ENCODE measurements at regions not wholly inside any gene's neighbourhood (a gene's known extent, or its start where the extent isn't known, plus 50 kb on each side); places are given as distances from the start of the nearest gene placed in this dataset.

DNA sequence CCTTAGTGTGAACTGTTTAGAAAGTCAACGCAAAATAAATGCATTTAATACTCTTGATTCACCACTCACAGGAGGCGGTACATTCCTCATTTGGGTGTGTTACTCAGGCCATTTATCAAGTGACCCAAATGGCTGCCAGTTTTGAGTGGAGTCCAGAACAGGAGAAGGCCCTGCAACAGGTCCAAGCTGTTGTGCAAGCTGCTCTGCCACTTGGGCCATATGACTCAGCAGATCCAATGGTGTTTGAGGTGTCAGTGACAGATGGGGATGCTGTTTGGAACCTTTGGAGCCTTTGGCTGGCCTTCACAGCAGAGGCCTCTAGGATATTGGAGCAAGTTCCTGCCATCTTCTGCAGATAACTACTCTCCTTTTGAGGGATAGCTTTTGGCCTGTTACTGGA is 609.2 kb downstream of the KCNT2 start:
- DNase-seq: no peak

DNA sequence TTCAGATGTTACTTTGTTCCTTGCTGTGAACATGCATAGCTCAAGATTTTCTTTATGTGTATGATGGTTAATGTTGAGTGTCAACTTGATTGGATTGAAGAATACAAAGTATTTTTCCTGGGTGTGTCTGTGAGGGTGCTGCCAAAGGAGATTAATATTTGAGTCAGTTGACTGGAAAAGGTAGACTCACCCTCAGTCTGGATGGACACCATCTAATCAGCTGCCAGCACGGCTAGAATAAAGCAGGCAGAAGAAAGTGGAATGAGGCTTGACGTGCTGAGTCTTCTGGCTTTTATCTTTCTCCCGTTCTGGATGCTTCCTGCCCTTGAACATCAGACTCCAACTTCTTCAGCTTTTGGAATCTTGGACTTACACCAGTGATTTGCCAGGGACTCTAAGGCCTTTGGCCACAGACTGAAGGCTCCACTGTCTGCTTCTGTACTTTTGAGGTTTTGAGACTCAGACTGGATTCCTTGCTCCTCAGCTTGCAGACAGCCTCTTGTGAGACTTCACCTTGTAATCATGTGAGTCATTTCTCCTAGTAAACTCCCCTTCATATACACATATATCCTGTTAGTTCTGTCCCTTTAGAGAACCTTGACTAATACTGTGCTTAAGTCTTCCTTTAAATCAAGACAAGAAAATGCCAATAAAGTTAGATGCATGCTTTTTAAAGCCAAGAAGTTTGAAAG is 626.6 kb downstream of the KCNT2 start:
- peak; percentile 60 for DNase-seq

DNA sequence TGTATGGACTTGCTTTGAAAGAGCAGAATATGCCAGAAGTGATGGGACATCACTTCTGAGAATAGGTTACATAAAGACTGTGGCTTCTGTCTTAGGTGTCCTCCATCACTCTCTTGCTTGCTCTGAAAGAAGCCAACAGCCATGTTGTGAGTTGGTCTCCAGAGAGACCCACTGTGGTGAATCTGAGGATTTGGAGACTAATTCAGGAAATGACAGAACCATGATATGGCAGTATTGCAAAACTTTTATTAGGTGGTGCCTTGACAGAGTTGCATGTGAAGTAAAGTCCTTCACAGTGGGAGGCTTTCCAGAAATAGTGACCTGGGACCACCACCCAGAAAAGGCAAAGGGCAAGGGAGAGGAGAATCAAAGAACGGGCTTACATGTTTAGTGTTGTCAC is 628.6 kb downstream of the KCNT2 start:
- peak; percentile 36 for DNase-seq

DNA sequence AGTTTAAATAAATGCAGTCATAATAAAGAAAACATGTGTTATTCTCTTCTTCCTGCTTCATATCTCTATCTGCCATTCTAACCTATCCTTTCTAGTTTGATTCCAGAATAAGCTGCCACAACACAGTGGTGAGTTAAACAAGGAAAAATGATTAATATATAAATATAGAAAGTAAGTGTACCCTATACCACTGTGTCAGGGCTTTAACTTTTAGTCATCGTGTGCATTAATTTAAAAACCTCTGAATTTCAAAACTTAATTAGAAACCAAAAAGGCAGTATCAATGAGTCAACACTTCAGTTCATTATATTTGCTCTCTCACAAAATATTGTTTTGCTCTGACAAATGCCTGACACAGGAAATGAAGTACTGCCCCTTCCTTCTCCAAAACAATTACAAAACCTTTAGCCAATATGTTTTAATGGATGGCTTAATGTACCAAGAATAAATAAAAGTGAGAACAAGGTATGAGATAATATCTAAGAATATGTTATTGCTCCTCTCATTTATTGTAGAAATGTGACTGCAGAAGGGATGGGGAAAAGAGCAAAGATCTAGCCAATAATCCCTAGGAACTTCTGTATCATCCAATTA is 634.8 kb downstream of the KCNT2 start:
- DNase-seq: no peak

DNA sequence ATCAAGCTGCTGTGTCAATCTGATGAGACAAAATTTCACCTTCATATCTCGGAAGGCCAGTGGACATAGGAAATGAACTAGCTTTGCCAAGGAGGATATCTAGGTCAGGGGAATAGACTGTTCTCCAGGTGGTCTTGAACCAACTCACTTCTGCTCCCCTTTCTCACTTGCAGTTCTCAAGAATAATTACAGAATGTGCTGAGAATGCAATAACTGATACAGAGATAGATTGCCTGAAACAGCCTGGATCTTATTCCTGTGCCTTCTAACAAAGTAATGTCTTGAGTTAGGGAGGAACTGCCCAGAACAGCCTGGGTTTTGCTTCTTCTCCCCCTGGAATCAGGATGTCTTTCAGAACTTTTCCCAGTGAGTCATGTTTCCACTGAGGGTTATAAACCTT is 636.7 kb downstream of the KCNT2 start:
- DNase-seq: peak; percentile 5

DNA sequence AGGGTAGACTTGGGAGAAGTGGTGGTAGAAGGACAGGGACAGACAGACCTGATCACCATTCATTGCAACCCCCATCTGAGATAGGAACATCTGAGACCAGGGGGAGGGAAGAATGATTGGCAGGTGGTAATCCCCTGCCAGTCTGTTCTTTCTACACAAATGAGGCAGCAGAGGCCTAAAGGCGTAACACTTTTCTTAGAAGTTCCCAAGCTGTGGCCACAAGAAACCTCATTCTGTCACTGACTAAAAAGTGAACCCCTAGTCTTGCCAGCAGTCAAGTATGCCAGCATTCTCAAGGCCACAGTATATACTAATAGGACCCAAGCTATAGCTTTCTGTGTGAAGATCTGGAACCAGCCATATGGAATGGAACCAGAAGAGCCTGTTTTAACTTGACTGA is 638.0 kb downstream of the KCNT2 start:
- DNase-seq: no peak

DNA sequence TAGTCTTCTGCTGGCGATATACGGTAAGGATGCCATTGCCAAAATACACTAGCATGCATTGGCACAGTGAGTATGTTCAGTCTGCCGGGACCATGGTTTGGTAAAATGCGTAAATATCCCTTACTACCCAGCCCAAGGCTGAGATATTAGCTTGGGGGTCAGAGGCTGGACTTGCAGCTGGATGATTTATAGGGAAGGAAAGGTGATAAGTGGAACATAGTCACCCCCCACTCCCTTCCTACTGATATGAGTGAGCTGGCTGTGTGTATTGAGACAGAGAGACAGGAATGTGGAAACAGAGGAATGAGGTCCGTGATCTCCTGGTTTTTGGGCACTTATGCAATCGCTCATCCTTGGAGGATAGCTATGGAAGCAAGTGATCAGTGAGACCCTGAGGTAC is 642.8 kb downstream of the KCNT2 start:
- no peak for DNase-seq

DNA sequence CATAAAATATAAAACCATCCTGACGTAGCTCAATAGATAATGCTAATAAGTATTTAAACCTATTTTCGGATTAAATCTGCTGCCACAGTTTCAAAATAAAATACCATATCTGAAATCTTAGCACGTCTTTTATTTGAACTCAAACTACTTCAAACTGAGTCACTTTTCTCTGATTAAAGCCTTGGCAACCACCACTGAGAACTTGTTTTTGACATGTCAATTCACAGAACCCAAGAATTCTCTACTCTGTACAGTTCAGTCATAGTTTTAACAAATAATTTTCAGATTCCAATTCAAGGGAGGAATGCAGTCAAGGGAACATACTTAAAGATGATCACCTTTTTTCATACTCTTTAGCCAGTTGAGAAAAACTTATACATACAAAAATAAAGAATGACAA is 643.2 kb downstream of the KCNT2 start:
- DNase-seq: no peak

DNA sequence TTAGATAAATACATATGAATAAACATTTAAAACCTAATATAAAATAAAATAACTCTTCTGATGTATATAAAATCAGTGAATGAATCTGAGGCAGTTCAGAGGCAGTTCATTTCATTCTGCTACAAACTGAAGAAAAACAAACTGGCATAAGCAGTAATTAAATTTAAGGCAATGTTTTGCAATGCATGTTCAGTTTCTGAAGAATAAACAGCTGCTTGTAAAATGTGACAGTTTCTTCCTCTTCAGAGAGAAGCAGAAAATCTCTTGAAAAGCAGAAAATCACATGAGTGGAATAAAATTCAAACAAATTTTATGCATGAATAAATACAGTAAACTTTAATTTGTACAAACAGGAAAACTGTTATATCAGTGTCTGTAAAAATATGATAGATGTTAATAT is 643.7 kb downstream of the KCNT2 start:
- DNase-seq: no peak

DNA sequence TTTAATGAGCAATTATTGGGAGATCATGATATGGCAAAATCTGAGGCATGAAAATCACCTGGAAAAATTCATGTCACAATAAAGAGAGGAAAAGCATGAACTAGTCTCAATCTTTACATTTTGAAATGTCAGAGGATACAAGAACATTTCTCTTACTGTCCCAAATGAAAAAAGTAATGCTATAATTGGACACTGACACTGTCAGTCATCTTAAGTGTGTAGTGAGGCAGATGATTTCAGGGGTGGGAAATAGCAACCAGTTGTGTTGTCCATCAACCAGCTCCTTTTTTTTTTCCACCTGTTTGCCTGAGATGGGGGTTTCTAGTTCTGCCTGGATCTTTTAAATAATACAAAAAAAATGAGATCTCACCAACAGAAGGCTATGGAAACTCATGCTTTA is 646.2 kb downstream of the KCNT2 start:
- no peak for DNase-seq

DNA sequence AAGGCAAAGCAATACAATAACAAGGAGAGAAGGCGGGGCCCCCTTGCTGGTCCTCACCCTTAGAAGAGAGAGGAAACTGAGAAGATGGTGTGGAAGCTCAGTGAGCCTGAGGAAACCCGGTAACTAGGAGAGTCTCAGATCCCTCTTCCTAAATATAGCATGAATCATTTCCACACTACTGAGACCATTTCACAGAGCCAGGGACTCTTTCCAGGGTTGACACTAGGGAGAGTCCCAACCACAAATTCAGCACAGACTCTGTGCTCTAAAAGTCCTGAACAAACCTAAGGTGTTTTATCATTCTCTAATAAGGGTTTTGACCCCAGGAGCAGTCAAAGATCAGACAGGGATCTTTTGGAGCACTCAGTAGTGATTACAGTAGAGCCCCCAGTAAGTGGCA is 647.7 kb downstream of the KCNT2 start:
- DNase-seq: no peak

DNA sequence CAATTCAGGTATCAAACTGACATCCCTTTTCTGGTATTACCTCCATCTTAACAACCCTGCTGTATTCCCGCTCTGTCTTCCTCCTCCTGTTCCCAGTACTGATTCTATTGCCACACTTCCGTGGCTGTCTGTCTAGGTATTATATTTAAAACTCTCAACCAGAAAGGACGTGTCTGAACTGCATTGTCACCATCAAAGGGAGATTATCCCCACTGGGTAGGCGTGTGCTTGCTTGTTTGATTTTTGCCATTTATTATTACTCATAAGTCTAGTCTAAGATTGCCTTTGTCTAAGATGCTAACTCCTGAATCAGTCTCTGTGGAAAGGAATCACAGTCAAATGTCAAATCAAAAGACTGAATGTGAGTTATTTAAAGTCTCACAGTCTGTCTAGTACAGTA is 650.1 kb downstream of the KCNT2 start:
- no peak for DNase-seq

DNA sequence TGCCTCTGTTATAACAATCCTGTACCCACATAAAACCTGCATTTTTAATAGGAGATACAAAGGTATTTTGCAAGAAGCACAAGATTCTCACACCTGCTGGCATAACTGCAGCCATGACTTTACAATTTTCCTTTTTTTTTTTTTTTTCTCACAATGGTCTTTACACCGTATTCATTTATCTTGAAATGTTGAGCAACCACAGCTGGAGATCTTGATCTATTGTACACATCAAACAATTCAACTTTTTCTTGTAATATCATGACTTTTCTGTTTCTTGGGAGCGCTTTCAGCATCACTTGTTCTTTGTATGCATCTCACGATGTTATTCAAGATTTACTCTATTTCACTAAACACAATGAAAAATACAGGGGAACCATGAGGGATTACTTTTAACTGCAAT is 651.4 kb downstream of the KCNT2 start:
- DNase-seq: no peak

DNA sequence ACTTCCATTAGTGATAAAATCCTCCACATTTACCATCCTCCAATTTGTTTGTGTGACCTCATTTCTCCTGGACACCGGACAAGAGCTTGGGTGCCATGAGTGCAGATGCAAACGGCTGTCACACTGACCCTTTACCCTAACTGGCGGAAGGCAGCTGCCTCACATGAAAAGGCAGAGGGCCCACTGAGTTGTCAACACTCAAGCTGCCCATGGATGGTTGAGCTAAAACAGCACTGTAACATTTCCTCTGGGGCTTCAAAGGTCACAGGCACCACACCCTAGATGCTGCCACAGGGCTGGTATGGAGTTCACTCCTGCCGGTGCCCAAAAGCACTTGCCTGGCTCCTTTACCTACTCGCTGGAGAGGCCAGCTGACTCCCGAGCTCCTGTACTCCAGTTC is 653.4 kb downstream of the KCNT2 start:
- no peak for DNase-seq

DNA sequence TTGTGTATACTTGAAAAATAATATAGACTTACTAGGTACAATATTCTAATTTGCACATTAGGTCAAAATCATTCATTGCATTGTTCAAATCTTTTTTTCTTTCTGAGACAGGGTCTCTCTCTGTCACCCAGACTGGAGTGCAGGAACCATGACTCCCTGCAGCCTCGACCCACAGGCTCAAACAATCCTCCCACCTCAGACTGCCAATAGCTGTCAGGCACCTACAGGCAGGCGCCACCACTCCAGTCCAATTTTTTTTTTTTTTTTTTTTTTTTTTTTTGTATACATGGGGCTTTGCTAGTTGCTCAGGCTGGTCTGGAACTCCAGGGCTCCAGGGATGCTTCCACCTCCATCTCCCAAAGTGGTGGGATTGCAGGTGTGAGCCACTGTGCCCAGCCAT is 656.9 kb downstream of the KCNT2 start:
- no peak for DNase-seq

DNA sequence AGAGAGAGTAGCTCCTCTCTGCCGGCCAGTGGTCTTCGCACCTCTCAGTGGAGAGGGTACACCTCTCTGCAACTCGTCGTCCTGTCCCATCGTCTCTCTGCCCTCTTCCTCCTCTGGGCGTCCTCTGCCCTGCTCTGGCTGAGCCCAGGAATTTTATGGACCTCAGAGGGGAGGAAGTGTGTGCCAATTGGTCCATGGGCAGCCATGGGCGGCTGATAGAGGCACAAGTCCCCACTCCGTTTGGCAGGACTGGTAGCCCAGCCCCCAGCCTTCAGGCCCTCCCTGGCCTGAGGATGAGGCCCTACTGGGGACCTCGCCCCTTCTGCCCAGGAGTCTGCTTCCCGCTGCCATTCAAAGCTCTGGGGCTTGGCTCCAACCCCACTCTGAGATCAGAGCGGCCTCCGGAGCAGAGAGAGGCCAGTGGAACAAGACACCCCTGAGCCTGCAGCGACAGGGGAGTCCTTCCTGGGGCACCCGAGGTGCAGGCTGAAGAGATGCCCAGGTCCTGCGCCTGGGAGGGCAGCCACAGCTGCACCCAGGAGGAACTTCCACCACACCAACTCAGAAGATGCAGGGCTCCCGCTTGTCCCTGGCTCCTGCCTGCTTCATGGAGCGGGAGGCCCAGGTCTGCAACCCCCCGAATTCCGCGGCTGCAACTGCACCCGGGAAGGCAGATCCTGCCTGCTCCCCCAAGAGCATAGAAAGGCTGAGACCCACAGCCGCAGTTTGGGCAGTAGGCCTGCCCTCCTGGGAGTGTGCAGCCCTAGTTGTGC is 659.9 kb downstream of the KCNT2 start:
- no peak for DNase-seq

DNA sequence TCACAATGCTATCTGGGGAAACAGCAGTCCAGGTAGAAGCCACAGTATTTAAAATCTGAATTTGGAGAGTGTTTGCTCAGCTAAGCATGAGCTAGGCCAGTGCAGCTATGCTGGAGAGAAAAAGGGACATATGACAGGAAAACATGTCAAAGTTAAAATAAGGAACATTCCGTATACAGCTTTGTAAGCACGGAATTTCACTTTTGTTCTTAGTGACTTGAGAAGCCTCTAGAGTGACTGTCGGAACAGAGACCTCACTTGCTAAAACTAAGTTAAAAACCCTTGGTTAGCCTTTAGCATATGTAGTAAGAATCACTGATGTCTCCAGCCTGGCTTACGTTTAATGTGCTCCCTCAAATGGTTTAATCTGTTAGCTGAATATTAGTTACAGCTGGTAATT is 661.7 kb downstream of the KCNT2 start:
- DNase-seq: no peak

DNA sequence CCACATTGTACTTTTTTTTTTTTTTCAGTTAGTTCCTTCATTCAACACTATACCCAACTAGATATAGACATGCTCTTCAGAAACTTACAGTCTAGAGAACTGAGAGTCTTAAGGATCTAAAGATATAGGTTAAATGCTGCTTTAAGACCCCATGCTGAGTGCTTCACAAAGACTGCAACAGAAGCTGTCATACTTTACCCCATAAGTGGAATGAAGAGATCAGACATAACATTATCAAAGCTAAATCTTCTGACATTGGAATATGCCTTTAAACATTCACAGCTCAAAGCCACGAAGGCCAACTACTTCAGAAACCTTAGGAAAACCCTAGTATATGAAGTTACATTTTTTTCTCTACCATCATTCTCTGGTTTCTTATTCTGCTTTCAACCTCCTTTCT is 666.4 kb downstream of the KCNT2 start:
- no peak for DNase-seq

DNA sequence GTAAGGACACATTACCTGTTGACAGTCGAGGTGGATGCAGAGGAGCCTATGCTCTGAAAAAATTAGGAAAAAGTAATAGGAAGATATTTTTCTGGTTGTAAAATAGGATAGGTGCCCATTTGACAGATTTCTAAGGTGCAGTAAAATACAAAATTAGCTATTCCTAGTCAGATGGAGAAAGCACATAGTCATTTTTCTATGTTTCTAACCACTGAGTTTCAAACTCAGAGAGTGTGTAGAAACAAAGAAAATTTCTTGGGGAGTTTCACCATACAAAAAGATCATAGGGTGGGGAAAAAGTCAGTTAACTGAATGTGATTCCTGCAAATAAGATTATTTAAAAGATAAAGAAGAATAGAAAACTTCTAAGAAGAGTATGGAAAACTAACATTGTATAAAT is 666.9 kb downstream of the KCNT2 start:
- DNase-seq: no peak

DNA sequence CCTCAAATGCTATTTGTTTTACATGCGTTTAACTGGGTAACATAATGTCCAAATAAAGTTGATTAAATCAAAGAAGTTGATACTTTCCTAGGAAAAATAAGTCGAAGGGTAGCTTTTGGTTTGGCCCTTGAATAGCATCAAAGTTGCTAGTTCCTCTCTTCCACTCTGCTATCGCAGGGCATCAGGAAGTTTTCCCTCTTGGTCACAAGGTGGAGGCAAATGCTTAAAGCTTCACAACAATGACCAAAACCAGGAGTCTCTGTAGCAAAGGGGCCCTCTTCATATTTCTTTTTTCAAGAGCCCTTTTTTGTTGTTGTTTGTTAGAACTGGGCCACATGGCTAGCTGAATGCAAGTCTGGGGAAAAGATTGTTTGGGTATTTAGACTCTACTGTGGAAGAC is 668.4 kb downstream of the KCNT2 start:
- peak; percentile 4 for DNase-seq

DNA sequence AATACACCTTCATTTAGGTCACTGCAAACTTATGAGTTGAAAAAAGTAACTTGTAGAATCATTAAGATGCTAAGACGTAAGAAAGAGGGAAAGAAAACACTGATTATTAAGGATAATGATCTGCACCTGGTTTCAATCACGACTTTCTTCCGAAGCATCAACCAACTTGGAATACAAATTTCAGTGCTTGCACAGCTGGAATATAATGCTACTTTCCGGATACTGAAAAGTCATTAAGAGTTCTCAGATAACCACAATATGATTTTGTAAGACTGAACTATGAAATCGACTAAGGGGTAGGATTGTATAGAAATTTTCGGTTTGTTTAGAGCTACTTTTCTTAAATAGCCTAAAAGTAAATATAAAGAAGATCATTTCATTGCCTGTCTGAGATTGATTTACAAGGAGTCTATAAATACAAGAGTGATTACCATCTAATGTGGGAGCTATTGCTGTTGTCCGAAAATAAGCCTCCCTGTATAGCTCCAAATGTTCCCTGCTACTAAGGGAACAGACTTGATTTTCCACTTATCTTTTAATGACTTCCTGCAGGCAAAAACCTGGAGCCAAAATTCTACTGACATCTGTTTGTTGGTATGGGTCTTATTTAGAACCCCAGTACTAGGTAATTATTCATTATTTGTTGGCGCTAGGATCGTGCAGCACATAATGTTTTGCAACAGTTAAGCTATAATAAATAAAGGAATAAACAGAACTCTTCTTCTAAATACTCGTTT is 673.3 kb downstream of the KCNT2 start:
- DNase-seq: no peak

DNA sequence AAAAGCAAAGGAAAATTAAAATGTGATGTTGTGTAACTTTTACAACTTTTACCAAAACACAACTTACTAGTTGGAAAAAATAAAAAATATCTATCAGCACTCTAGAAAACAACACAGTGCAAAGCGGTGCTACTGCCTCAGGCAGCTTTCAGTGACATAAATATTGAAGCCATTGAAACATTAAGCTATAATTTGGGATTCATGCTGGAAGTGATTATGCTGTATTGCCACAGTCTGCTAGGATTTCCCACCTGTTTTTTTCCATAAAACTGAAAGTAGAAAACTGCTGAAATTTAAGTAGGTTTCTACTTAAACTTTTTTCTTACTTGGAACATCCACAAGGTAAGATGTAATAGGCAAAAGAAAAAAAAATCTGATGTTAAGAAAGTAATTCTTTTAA is 674.4 kb downstream of the KCNT2 start:
- DNase-seq: no peak

DNA sequence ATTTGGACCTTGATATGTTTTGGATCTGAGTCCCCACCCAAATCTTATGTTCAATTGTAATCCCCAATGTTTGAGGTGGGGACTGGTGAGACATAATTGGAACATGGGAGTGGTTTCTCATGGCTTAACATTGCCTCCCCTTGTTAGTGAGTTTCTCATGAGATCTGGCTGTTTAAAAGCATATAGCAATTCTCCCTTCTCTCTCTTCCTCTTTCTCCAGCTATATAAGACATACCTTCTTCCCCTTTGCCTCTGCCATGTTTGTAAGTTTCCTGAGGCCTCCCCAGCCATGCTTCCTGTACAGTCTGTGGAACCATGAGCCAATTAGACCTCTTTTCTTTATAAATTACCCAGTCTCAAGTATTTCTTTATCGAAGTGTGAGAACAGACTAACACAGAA is 692.4 kb downstream of the KCNT2 start:
- DNase-seq: no peak

DNA sequence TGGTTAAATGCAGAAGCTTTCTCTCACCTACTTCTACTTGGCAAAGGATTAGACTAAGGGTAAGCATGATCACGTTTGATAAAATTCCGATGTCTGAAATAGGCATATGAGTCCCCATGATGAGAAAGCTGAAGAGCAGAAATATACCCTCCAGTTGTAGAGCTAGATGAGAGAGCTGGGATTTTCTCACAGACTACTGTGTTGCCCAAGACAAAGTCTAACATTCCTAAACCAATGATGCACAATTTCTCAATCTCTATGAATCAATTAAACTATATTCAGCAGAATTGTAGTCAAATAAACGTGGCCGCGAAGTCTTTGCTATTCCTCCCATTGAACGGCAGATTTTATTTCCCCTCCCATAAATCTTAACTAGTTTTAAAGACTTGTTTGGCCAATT is 699.2 kb downstream of the KCNT2 start:
- DNase-seq: no peak

Data from fibroblast of skin of right biceps (primary cell).